HG03521 (cell line): ENCODE measurements at regions not wholly inside any gene's neighbourhood (a gene's known extent, or its start where the extent isn't known, plus 50 kb on each side); places are given as distances from the start of the nearest gene placed in this dataset.
"Not testable (repeated sequence)": the region's sequence is repeated elsewhere in the genome, so short reads cannot be mapped to it uniquely, and the experiment has no call there.

Source experiments
- ATAC-seq: cut with Tn5 transposase; IDR thresholded peaks from one replicate; pipeline ENCODE4 v1.9.1; 2021; ENCODE audit warnings: mild to moderate bottlenecking, moderate library complexity; ENCODE audit not compliant: unreplicated experiment

- no peak for ATAC-seq
Observed at GRCh38 chr12:19763488-19763887, 324.2 kb downstream of the AEBP2 start.

- ATAC-seq, result no peak
Observed at GRCh38 chr12:19764408-19764807, 325.1 kb downstream of the AEBP2 start.

- no peak for ATAC-seq
Observed at GRCh38 chr12:19771858-19772257, 332.6 kb downstream of the AEBP2 start.

GRCh38 chr12:19772776-19773175 lies 333.5 kb downstream of the AEBP2 start:
- ATAC-seq, result no peak

- ATAC-seq, result no peak
Observed at GRCh38 chr12:19775241-19775640, 335.9 kb downstream of the AEBP2 start.

GRCh38 chr12:19775976-19776375 lies 336.7 kb downstream of the AEBP2 start:
- not testable (repeated sequence) for ATAC-seq

GRCh38 chr12:19778172-19778571 lies 338.9 kb downstream of the AEBP2 start:
- no peak for ATAC-seq

- ATAC-seq, result no peak
Observed at GRCh38 chr12:19778797-19779196, 339.5 kb downstream of the AEBP2 start.

GRCh38 chr12:19779395-19780056 lies 340.2 kb downstream of the AEBP2 start:
- no peak for ATAC-seq

GRCh38 chr12:19780460-19780859 lies 341.2 kb downstream of the AEBP2 start:
- no peak for ATAC-seq

GRCh38 chr12:19783547-19784444 lies 344.5 kb downstream of the AEBP2 start:
- no peak for ATAC-seq

GRCh38 chr12:19792028-19792427 lies 352.7 kb downstream of the AEBP2 start:
- no peak for ATAC-seq

- ATAC-seq, result no peak
Observed at GRCh38 chr12:19794116-19794515, 354.8 kb downstream of the AEBP2 start.

GRCh38 chr12:19799216-19799615 lies 359.9 kb downstream of the AEBP2 start:
- ATAC-seq, result no peak

GRCh38 chr12:19799895-19800602 lies 360.8 kb downstream of the AEBP2 start:
- no peak for ATAC-seq

- no peak for ATAC-seq
Observed at GRCh38 chr12:19800884-19801283, 361.6 kb downstream of the AEBP2 start.

GRCh38 chr12:19801941-19802340 lies 362.6 kb downstream of the AEBP2 start:
- ATAC-seq, result no peak

GRCh38 chr12:19802915-19803314 lies 363.6 kb downstream of the AEBP2 start:
- ATAC-seq, result no peak

- ATAC-seq, result no peak
Observed at GRCh38 chr12:19804737-19805136, 365.4 kb downstream of the AEBP2 start.

GRCh38 chr12:19808371-19808770 lies 369.1 kb downstream of the AEBP2 start:
- no peak for ATAC-seq

- no peak for ATAC-seq
Observed at GRCh38 chr12:19810213-19810612, 370.9 kb downstream of the AEBP2 start.

GRCh38 chr12:19811922-19812321 lies 372.6 kb downstream of the AEBP2 start:
- no peak for ATAC-seq
